ENCODE measurements at regions not wholly inside any gene's neighbourhood (a gene's known extent, or its start where the extent isn't known, plus 50 kb on each side); places are given as distances from the start of the nearest gene placed in this dataset.

DNA sequence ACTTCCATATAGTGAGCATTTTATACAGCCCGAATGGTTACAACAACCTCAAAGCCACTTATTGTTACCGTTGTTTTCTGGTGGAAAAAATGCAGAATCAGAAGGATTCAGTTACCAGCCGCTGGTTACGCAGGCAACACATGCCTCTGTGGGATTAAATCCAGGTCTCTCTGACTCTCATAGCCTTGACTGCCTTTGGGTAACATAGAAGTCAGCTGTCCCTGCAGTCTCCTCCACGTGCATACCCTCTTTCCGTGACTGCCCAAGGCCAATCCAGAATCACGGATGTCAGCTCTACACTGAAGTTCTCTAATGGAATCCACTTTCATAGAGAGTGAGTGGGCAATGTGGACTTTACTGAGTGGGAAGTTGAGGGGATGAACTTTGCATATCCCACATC is 189.5 kb upstream of the DNAJC19 start:
- TF ChIP-seq, protein P1, sequence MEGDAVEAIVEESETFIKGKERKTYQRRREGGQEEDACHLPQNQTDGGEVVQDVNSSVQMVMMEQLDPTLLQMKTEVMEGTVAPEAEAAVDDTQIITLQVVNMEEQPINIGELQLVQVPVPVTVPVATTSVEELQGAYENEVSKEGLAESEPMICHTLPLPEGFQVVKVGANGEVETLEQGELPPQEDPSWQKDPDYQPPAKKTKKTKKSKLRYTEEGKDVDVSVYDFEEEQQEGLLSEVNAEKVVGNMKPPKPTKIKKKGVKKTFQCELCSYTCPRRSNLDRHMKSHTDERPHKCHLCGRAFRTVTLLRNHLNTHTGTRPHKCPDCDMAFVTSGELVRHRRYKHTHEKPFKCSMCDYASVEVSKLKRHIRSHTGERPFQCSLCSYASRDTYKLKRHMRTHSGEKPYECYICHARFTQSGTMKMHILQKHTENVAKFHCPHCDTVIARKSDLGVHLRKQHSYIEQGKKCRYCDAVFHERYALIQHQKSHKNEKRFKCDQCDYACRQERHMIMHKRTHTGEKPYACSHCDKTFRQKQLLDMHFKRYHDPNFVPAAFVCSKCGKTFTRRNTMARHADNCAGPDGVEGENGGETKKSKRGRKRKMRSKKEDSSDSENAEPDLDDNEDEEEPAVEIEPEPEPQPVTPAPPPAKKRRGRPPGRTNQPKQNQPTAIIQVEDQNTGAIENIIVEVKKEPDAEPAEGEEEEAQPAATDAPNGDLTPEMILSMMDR (IDR thresholded peaks at IDR 0.05; ENCODE audit: control insufficient read depth, insufficient read depth, low read depth, low read length, missing control alignments), result no peak
- DNase-seq (ENCODE audit: low read depth), result no peak
- H3K4me3 ChIP-seq (ENCODE audit: control insufficient read depth, low read depth, low read length), result no peak overlapping the region

DNA sequence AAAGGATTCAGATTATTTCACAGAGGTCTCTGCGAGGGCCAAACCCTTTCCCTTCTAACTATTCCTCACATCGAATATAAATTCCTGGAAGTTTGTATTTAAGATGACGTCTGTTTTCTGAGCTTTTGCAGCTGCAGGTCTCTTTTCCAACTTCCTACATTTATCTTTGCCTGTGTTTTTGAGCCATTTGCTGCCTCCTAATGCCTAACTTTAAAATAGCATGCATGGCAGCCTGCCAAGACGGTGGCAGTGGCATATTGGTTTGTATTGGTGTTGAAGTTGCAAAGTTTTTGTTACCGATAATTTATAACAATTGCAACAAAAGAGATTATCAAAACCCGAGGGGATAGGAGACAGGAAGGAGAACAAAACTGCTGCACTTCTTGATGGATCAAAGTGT is 187.1 kb upstream of the DNAJC19 start:
- DNase-seq (ENCODE audit: low read depth), result no peak
- TF ChIP-seq, protein P1 (IDR thresholded peaks at IDR 0.05; ENCODE audit: control insufficient read depth, insufficient read depth, low read depth, low read length, missing control alignments), result no peak
- H3K4me3 ChIP-seq (ENCODE audit: control insufficient read depth, low read depth, low read length), result no peak overlapping the region

DNA sequence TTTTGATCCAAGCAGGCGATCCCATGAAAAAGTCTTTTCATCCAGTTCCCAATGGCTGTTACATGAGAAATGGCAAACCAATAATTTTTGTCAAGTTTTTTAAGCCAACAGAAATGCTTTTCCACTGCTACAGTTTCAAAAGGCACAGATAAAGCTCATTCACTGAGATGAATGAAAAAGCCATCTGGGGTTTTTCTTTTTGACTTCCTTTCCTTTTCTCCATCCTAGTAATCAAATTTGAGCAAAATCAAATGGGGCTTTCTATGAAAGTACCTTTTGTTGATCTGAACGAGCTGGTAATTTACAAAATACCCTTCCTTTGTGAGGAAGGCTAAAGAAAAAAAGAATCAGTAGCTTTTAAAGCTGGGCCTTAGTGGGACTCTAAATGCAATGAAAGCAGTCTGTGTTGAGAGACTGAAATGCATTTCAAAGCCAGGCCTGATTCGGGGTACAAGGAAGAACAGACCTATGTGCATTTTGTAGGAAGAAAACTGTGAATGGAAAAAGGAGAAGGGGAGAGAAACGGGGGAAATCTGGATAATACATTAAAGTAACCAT is 185.2 kb upstream of the DNAJC19 start:
- TF ChIP-seq, protein P1 (IDR thresholded peaks at IDR 0.05; ENCODE audit: control insufficient read depth, insufficient read depth, low read depth, low read length, missing control alignments), result no peak
- DNase-seq (ENCODE audit: low read depth), result no peak
- H3K4me3 ChIP-seq (ENCODE audit: control insufficient read depth, low read depth, low read length), result no peak overlapping the region

DNA sequence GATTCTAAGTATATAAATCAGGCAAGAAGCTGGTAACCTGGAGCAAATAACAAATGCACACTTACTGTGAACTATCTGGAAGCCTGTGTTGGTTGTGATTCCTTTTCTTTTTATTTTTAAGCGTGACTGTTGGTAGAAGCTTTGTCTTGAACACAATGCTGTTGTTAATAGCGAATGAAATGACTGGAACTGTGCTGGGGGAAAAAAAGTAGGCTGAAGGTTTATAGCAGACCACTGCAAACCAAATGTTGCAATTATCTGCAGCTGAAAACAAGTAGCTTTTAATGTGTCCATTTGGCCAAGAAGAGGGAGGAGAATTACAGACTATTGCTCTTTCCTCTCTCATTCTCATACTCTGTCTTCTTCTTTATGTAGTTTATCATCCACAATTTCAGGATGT is 184.5 kb upstream of the DNAJC19 start:
- DNase-seq (ENCODE audit: low read depth), result no peak
- TF ChIP-seq, protein P1 (IDR thresholded peaks at IDR 0.05; ENCODE audit: control insufficient read depth, insufficient read depth, low read depth, low read length, missing control alignments), result no peak
- H3K4me3 ChIP-seq (ENCODE audit: control insufficient read depth, low read depth, low read length), result no peak overlapping the region

DNA sequence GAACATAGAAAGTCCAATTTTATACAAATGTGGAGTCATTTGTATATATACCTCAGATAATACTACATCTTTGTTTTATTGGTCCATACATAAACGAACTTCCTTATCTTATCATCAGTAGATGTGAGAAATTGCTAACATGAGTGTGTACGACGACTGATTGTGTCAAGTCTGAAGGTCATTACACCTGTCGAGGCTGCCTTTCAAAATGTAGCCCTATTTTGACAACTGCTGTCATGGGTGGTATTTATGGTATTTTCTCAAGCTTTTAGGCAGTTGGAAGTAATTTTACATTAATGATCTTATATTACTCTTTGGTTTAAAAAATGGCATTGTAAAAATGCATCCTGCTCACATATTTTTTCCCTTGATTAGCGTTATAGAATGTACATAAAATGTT is 183.7 kb upstream of the DNAJC19 start:
- no peak overlapping the region for H3K4me3 ChIP-seq (ENCODE audit: control insufficient read depth, low read depth, low read length)
- no peak for DNase-seq (ENCODE audit: low read depth)
- TF ChIP-seq, protein P1 (IDR thresholded peaks at IDR 0.05; ENCODE audit: control insufficient read depth, insufficient read depth, low read depth, low read length, missing control alignments), result no peak

DNA sequence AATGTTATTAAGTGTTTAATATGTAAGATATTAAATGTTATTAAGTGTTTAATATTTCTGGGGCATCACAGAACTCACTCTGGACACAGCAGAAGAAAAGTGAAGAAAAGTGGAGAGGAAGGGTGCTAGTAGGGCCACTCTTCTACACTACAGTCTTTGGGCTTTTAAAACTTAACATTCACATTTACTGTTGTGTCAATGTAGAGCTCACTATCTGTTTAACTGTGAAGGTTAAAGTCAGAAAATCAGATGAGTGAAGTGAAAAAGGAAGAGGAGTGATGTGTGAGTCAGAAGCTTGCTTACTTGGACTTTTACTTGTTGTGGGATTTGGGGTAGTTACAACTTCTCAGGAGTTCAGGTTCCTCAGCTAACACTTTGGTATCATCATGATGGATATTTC is 145.3 kb upstream of the DNAJC19 start:
- H3K4me3 ChIP-seq (ENCODE audit: control insufficient read depth, low read depth, low read length), result no peak overlapping the region
- DNase-seq (ENCODE audit: low read depth), result no peak
- TF ChIP-seq, protein P1 (IDR thresholded peaks at IDR 0.05; ENCODE audit: control insufficient read depth, insufficient read depth, low read depth, low read length, missing control alignments), result no peak

DNA sequence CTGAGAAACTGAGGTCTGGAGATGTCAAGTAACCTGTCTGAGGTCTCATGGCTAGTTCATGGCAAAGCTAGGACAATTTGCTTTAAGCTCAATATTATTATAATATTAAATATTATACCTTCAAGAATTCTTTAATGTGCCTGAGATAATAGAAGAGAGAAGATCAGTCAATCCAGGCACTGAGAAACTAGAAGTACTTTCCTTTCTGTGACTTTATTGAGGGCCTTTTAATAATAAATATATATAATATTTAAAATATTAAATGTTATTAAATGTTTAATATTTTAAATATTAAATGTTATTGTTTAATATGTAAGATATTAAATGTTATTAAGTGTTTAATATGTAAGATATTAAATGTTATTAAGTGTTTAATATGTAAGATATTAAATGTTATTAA is 144.3 kb upstream of the DNAJC19 start:
- TF ChIP-seq, protein P1 (IDR thresholded peaks at IDR 0.05; ENCODE audit: control insufficient read depth, insufficient read depth, low read depth, low read length, missing control alignments), result no peak
- DNase-seq (ENCODE audit: low read depth), result no peak
- H3K4me3 ChIP-seq (ENCODE audit: control insufficient read depth, low read depth, low read length), result no peak overlapping the region
